Mesothelial cell of epicardium (in vitro differentiated cells): ENCODE measurements at regions not wholly inside any gene's neighbourhood (a gene's known extent, or its start where the extent isn't known, plus 50 kb on each side); places are given as distances from the start of the nearest gene placed in this dataset.

Experiments
- DNase-seq, 2 experiments: peaks; one replicate each; pipeline ENCODE4 v3.0.0; 2021; ENCODE audit warnings: low spot score in 2 of 2; ENCODE audit not compliant: unreplicated experiment in 2 of 2
- H3K27ac Mint-ChIP-seq: 2 replicates; pipeline ENCODE4 v1.8.0; 2021; ENCODE audit warnings: mixed read lengths
- H3K27me3 Mint-ChIP-seq: 2 replicates; pipeline ENCODE4 v1.8.0; 2021; ENCODE audit warnings: low read depth, mixed read lengths
- H3K36me3 Mint-ChIP-seq: 2 replicates; pipeline ENCODE4 v1.8.0; 2021; ENCODE audit warnings: mixed read lengths
- H3K4me1 Mint-ChIP-seq: 2 replicates; pipeline ENCODE4 v1.8.0; 2021; ENCODE audit warnings: mixed read lengths
- H3K4me3 Mint-ChIP-seq: 2 replicates; pipeline ENCODE4 v1.8.0; 2021; ENCODE audit warnings: mild to moderate bottlenecking, moderate library complexity, mixed read lengths
- H3K9me3 Mint-ChIP-seq: 2 replicates; pipeline ENCODE4 v1.8.0; 2021; ENCODE audit warnings: mixed read lengths
- CTCF ChIP-seq: fragments of 200-600 bp; sonication (generic); IDR thresholded peaks from one replicate; pipeline ENCODE4 v1.5.0; 2021; ENCODE audit warnings: antibody characterized with exemption; ENCODE audit not compliant: unreplicated experiment

- no peaks in the 10 kb centered on the region for H3K27me3 Mint-ChIP-seq
- H3K27ac Mint-ChIP-seq, result no peak overlapping the region
- TF ChIP-seq CTCF, result no peak
- H3K4me1 Mint-ChIP-seq, result no peaks in the 10 kb centered on the region
- peaks cover 42% of the 10 kb centered on the region for H3K9me3 Mint-ChIP-seq
- no peaks in the 10 kb centered on the region for H3K36me3 Mint-ChIP-seq
- no peak for DNase-seq
- no peak overlapping the region for H3K4me3 Mint-ChIP-seq
These were observed 65.1 kb upstream of the DDX53 start for GRCh38 chrX:22934640-22935039.

- Mint-ChIP-seq H3K27me3 (no peaks in the 10 kb centered on the region), H3K36me3 (no peaks in the 10 kb centered on the region)
These were observed 54.8 kb upstream of the DDX53 start for GRCh38 chrX:22944945-22945344.

More at GRCh38 chrX:22944945-22945344, 54.8 kb upstream of the DDX53 start:
- no peak for DNase-seq
- no peak for TF ChIP-seq CTCF
- H3K27ac Mint-ChIP-seq, result no peak overlapping the region
- peaks cover 44% of the 10 kb centered on the region for H3K9me3 Mint-ChIP-seq
- no peak overlapping the region for H3K4me3 Mint-ChIP-seq
- no peaks in the 10 kb centered on the region for H3K4me1 Mint-ChIP-seq
